H9 (cell line): ENCODE measurements at regions not wholly inside any gene's neighbourhood (a gene's known extent, or its start where the extent isn't known, plus 50 kb on each side); places are given as distances from the start of the nearest gene placed in this dataset.

Experiments used
- DNase-seq: peaks from one replicate; pipeline ENCODE4 v3.0.0-alpha.2; 2017
- H2AFZ ChIP-seq: one replicate; pipeline ENCODE4 v1.6.1; 2013; ENCODE audit warnings: mild to moderate bottlenecking, low read length, control low read depth, moderate library complexity
- H2AK5ac ChIP-seq: 2 replicates; pipeline ENCODE4 v1.6.1; 2013; ENCODE audit warnings: low read length, control low read depth, mixed read lengths; ENCODE audit not compliant: insufficient read length
- H2BK120ac ChIP-seq: one replicate; pipeline ENCODE4 v1.6.1; 2013; ENCODE audit warnings: low read depth, mild to moderate bottlenecking, low read length, control low read depth, inconsistent platforms; ENCODE audit not compliant: poor library complexity, severe bottlenecking
- H2BK12ac ChIP-seq: 2 replicates; pipeline ENCODE4 v1.6.1; 2013; ENCODE audit warnings: low read length, control low read depth, mixed read lengths, low read depth; ENCODE audit not compliant: insufficient read length
- H2BK15ac ChIP-seq: 2 replicates; pipeline ENCODE4 v1.6.1; 2013; ENCODE audit warnings: low read depth, low read length, control low read depth
- H2BK20ac ChIP-seq: one replicate; pipeline ENCODE4 v1.6.1; 2013; ENCODE audit warnings: low read depth, mild to moderate bottlenecking, low read length, control low read depth, inconsistent platforms; ENCODE audit not compliant: poor library complexity, severe bottlenecking
- H2BK5ac ChIP-seq: 2 replicates; pipeline ENCODE4 v1.6.1; 2013; ENCODE audit warnings: low read length, control low read depth, mixed read lengths; ENCODE audit not compliant: insufficient read length
- H3K14ac ChIP-seq: 2 replicates; pipeline ENCODE4 v1.6.1; 2013; ENCODE audit warnings: low read length, control low read depth; ENCODE audit not compliant: insufficient read depth
- H3K18ac ChIP-seq: 2 replicates; pipeline ENCODE4 v1.6.1; 2013; ENCODE audit warnings: low read depth, mild to moderate bottlenecking, mixed read lengths, low read length, control low read depth; ENCODE audit not compliant: insufficient read length
- H3K23ac ChIP-seq: 2 replicates; pipeline ENCODE4 v1.6.1; 2013; ENCODE audit warnings: low read length, control low read depth, mixed read lengths, low read depth; ENCODE audit not compliant: insufficient read length
- H3K23me2 ChIP-seq: 2 replicates; pipeline ENCODE4 v1.6.1; 2013; ENCODE audit warnings: low read depth, mild to moderate bottlenecking, mixed read lengths, low read length, control low read depth; ENCODE audit not compliant: insufficient read length, poor library complexity, severe bottlenecking
- H3K27ac ChIP-seq: 2 replicates; pipeline ENCODE4 v1.5.1; 2013; ENCODE audit warnings: low read length, control low read depth, mixed read lengths, low read depth; ENCODE audit not compliant: insufficient read length
- H3K27me3 ChIP-seq: 2 replicates; pipeline ENCODE4 v1.6.1; 2013; ENCODE audit warnings: low read length, control low read depth, inconsistent platforms; ENCODE audit not compliant: insufficient read depth
- H3K4ac ChIP-seq: 2 replicates; pipeline ENCODE4 v1.6.1; 2013; ENCODE audit warnings: low read depth, mild to moderate bottlenecking, control low read depth, inconsistent platforms, low read length, moderate library complexity
- H3K4me1 ChIP-seq: 2 replicates; pipeline ENCODE4 v1.6.1; 2013; ENCODE audit warnings: low read length, control low read depth, inconsistent platforms; ENCODE audit not compliant: insufficient read depth
- H3K4me2 ChIP-seq: 2 replicates; pipeline ENCODE4 v1.6.1; 2013; ENCODE audit warnings: low read length, control low read depth, mixed read lengths; ENCODE audit not compliant: insufficient read length, insufficient read depth
- H3K56ac ChIP-seq: 2 replicates; pipeline ENCODE4 v1.6.1; 2013; ENCODE audit warnings: low read depth, mild to moderate bottlenecking, mixed read lengths, low read length, control low read depth; ENCODE audit not compliant: insufficient read length
- H3K79me1 ChIP-seq: 2 replicates; pipeline ENCODE4 v1.6.1; 2013; ENCODE audit warnings: low read depth, mild to moderate bottlenecking, moderate library complexity, low read length, control low read depth, inconsistent platforms; ENCODE audit not compliant: insufficient read depth, poor library complexity, severe bottlenecking
- H3K79me2 ChIP-seq: 2 replicates; pipeline ENCODE4 v1.6.1; 2013; ENCODE audit warnings: low read length, control low read depth, inconsistent platforms; ENCODE audit not compliant: insufficient read depth
- H3K9ac ChIP-seq: 2 replicates; pipeline ENCODE4 v1.6.1; 2013; ENCODE audit warnings: low read length, control low read depth, mixed read lengths; ENCODE audit not compliant: insufficient read length; ENCODE audit errors: extremely low read depth
- H3K9me3 ChIP-seq: one replicate; pipeline ENCODE4 v1.6.1; 2013; ENCODE audit warnings: low read depth, low read length, inconsistent platforms; ENCODE audit not compliant: control insufficient read depth
- H3T11ph ChIP-seq: one replicate; pipeline ENCODE4 v1.6.1; 2013; ENCODE audit warnings: mild to moderate bottlenecking, low read length, control low read depth, inconsistent platforms
- H4K20me1 ChIP-seq: one replicate; pipeline ENCODE4 v1.6.1; 2013; ENCODE audit not compliant: control insufficient read depth, insufficient read length, insufficient read depth
- H4K5ac ChIP-seq: 2 replicates; pipeline ENCODE4 v1.6.1; 2013; ENCODE audit warnings: low read depth, mild to moderate bottlenecking, mixed read lengths, low read length, control low read depth; ENCODE audit not compliant: insufficient read length
- H4K8ac ChIP-seq: replicated peaks from 2 replicates; pipeline ENCODE4 v1.6.1; 2013; ENCODE audit warnings: low read length, control low read depth, mixed read lengths, low read depth; ENCODE audit not compliant: insufficient read length
- H4K91ac ChIP-seq: 2 replicates; pipeline ENCODE4 v1.6.1; 2013; ENCODE audit warnings: low read depth, mild to moderate bottlenecking, moderate library complexity, mixed read lengths, low read length, control low read depth; ENCODE audit not compliant: insufficient read length
- H3K27ac Mint-ChIP-seq, 3 experiments: 2 replicates in 2 of 3; 3 replicates in 1 of 3; pipeline ENCODE4 v1.8.0; 2020 to 2021; ENCODE audit warnings: mixed read lengths in 3 of 3, mild to moderate bottlenecking in 1 of 3, moderate library complexity in 1 of 3
- H3K27me3 Mint-ChIP-seq: 2 replicates; pipeline ENCODE4 v1.8.0; 2021; ENCODE audit warnings: low read depth, mild to moderate bottlenecking, moderate library complexity, mixed read lengths
- H3K36me3 Mint-ChIP-seq, 3 experiments: 2 replicates in 2 of 3; 3 replicates in 1 of 3; pipeline ENCODE4 v1.8.0; 2020 to 2021; ENCODE audit warnings: low read depth in 3 of 3, mixed read lengths in 3 of 3; ENCODE audit not compliant: insufficient read depth in 1 of 3
- H3K4me1 Mint-ChIP-seq, 2 experiments: 2 replicates each; pipeline ENCODE4 v1.8.0; 2020; ENCODE audit warnings: mixed read lengths in 2 of 2
- H3K4me3 Mint-ChIP-seq, 2 experiments: 2 replicates in 1 of 2; 3 replicates in 1 of 2; pipeline ENCODE4 v1.8.0; 2020 to 2021; ENCODE audit warnings: mild to moderate bottlenecking in 2 of 2, mixed read lengths in 2 of 2, moderate library complexity in 1 of 2
- H3K9me3 Mint-ChIP-seq, 2 experiments: 2 replicates in 1 of 2; 3 replicates in 1 of 2; pipeline ENCODE4 v1.8.0; 2020; ENCODE audit warnings: mild to moderate bottlenecking in 2 of 2, mixed read lengths in 2 of 2, moderate library complexity in 1 of 2
- CTCF ChIP-seq: fragments of 200-600 bp; sonication (generic); conservative IDR thresholded peaks from 3 replicates; pipeline ENCODE4 v1.8.0; 2021; ENCODE audit warnings: antibody characterized with exemption, mild to moderate bottlenecking
- WGBS: extraction: QIAGEN DNeasy Blood & Tissue Kit; methylation state at CpG from one replicate; pipeline ENCODE4 v1.1.7; 2013; ENCODE audit warnings: missing lambda C conversion rate, low lambda C conversion rate, mixed read lengths; ENCODE audit not compliant: insufficient read length; ENCODE audit errors: extremely low coverage; 5-methylcytosine and 5-hydroxymethylcytosine counted together

DNA sequence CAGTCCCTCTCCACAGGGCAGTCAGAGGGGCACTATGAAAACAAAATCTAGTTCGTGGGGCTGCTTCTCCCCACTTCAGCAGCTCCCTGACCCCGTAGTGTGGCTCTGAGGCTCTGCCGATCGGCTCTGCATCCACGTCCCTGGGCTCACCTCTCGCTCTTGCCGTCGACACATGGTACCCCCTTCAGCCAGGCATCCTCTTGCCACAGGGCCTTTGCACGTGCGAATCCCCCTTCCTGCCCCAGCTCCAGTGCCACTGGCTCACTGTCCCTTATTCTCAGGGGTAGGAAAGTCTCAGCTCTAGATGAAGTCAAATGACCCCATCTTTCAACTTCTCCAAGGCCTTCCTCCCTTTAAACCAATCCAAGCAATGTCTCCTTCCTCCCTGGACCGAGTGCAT, 72.7 kb downstream of the KLHDC7A start:
- H2AFZ ChIP-seq: no peak overlapping the region
- no peak overlapping the region for H3K56ac ChIP-seq
- no peak overlapping the region for H3K27ac ChIP-seq
- no peak for DNase-seq
- H3K4me2 ChIP-seq: no peak overlapping the region
- no peak overlapping the region for H3K4ac ChIP-seq
- H3K4me1 ChIP-seq: no peaks in the 10 kb centered on the region
- WGBS: no CpG with 5 or more reads among the region's 11 CpGs
- H4K5ac ChIP-seq: no peak overlapping the region
- H3K27me3 Mint-ChIP-seq: peaks cover 66% of the 10 kb centered on the region
- no peak overlapping the region for H3K9ac ChIP-seq
- H3K9me3 Mint-ChIP-seq: no peaks in the 10 kb centered on the region
- H2BK12ac ChIP-seq: no peak overlapping the region
- no peak overlapping the region for H2BK15ac ChIP-seq
- H3K27ac Mint-ChIP-seq: no peak overlapping the region; a peak in 1 of 7 replicates
- no peak overlapping the region for H2AK5ac ChIP-seq
- H2BK20ac ChIP-seq: no peak overlapping the region
- H3K23ac ChIP-seq: no peak overlapping the region
- no peaks in the 10 kb centered on the region for H3K79me1 ChIP-seq
- no peak overlapping the region; the same call in 1 of the 2 replicates for H3K14ac ChIP-seq
- no peaks in the 10 kb centered on the region for H3K36me3 Mint-ChIP-seq
- H3T11ph ChIP-seq: no peak overlapping the region
- no peaks in the 10 kb centered on the region for H4K20me1 ChIP-seq
- H3K27me3 ChIP-seq: no peaks in the 10 kb centered on the region; the same call in 1 of the 2 replicates
- H3K79me2 ChIP-seq: no peaks in the 10 kb centered on the region
- H2BK120ac ChIP-seq: no peak overlapping the region
- no peak overlapping the region for H3K18ac ChIP-seq
- no peaks in the 10 kb centered on the region for H3K9me3 ChIP-seq
- H2BK5ac ChIP-seq: no peak overlapping the region
- H3K4me1 Mint-ChIP-seq: peaks cover 19% of the 10 kb centered on the region in 2 experiments
- H3K4me3 Mint-ChIP-seq: no peak overlapping the region; a peak in 1 of 5 replicates
- H3K23me2 ChIP-seq: no peaks in the 10 kb centered on the region
- H4K91ac ChIP-seq: no peak overlapping the region
- H4K8ac ChIP-seq: no peak overlapping the region
- TF ChIP-seq CTCF: no peak
